Parathyroid adenoma (tissue), 2 donors: ENCODE measurements at regions not wholly inside any gene's neighbourhood (a gene's known extent, or its start where the extent isn't known, plus 50 kb on each side); places are given as distances from the start of the nearest gene placed in this dataset.

ENCODE experiments used
- H2AFZ ChIP-seq: fragments of 300-600 bp; sonication (generic); one replicate; pipeline ENCODE4 v1.7.0; 2017; ENCODE audit warnings: antibody characterized with exemption, mild to moderate bottlenecking
- H3K27ac ChIP-seq: fragments of 300-600 bp; sonication (generic); one replicate; pipeline ENCODE4 v1.7.0; 2017
- H3K27me3 ChIP-seq: fragments of 300-600 bp; sonication (generic); one replicate; pipeline ENCODE4 v1.7.0; 2017; ENCODE audit warnings: low read length; ENCODE audit not compliant: control insufficient read depth, insufficient read depth
- H3K36me3 ChIP-seq: fragments of 300-600 bp; sonication (generic); one replicate; pipeline ENCODE4 v1.7.0; 2017; ENCODE audit warnings: low read length; ENCODE audit not compliant: control insufficient read depth, insufficient read depth
- H3K4me1 ChIP-seq: fragments of 300-600 bp; sonication (generic); one replicate; pipeline ENCODE4 v1.7.0; 2017; ENCODE audit warnings: control low read depth
- H3K4me2 ChIP-seq: fragments of 300-600 bp; sonication (generic); one replicate; pipeline ENCODE4 v1.7.0; 2017; ENCODE audit warnings: low read length
- H3K4me3 ChIP-seq: fragments of 300-600 bp; sonication (generic); one replicate; pipeline ENCODE4 v1.7.0; 2017; ENCODE audit warnings: low read depth, low read length
- H3K79me2 ChIP-seq: fragments of 300-600 bp; sonication (generic); one replicate; pipeline ENCODE4 v1.7.0; 2017; ENCODE audit warnings: control low read depth
- H3K9ac ChIP-seq: fragments of 300-600 bp; sonication (generic); one replicate; pipeline ENCODE4 v1.7.0; 2017; ENCODE audit warnings: mild to moderate bottlenecking
- H3K9me3 ChIP-seq: fragments of 300-600 bp; sonication (generic); one replicate; pipeline ENCODE4 v1.7.0; 2017; ENCODE audit warnings: low read length; ENCODE audit not compliant: control insufficient read depth
- CTCF ChIP-seq: fragments of 300-600 bp; sonication (generic); IDR thresholded peaks from one replicate; pipeline ENCODE4 v1.7.0; 2017; ENCODE audit warnings: antibody characterized with exemption, mild to moderate bottlenecking
- donor health status: primary hyperparathyroidism.

- H3K27me3 ChIP-seq, result no peaks in the 10 kb centered on the region
- no peaks in the 10 kb centered on the region for H3K79me2 ChIP-seq
- no peaks in the 10 kb centered on the region for H3K36me3 ChIP-seq
- no peak overlapping the region for H3K9ac ChIP-seq
- TF ChIP-seq CTCF, result no peak
- no peak overlapping the region for H3K4me3 ChIP-seq
- no peak overlapping the region for H3K27ac ChIP-seq
- H3K4me2 ChIP-seq, result no peak overlapping the region
- no peaks in the 10 kb centered on the region for H3K4me1 ChIP-seq
- H3K9me3 ChIP-seq, result no peaks in the 10 kb centered on the region
- no peak overlapping the region for H2AFZ ChIP-seq
These were observed 333.3 kb downstream of the HAO1 start for GRCh38 chr20:7606941-7607340.

GRCh38 chr20:7608250-7608649, 332.0 kb downstream of the HAO1 start:
- H3K27me3 ChIP-seq, result no peaks in the 10 kb centered on the region
- H3K79me2 ChIP-seq, result no peaks in the 10 kb centered on the region
- H2AFZ ChIP-seq, result no peak overlapping the region
- no peaks in the 10 kb centered on the region for H3K9me3 ChIP-seq
- H3K36me3 ChIP-seq, result no peaks in the 10 kb centered on the region
- no peak overlapping the region for H3K27ac ChIP-seq
- no peak overlapping the region for H3K9ac ChIP-seq
- H3K4me3 ChIP-seq, result no peak overlapping the region
- no peak for TF ChIP-seq CTCF
- H3K4me1 ChIP-seq, result no peaks in the 10 kb centered on the region
- no peak overlapping the region for H3K4me2 ChIP-seq

- no peak for TF ChIP-seq CTCF
These were observed 331.0 kb downstream of the HAO1 start for GRCh38 chr20:7609251-7609650.

GRCh38 chr20:7610681-7611080, 329.6 kb downstream of the HAO1 start:
- H3K27ac ChIP-seq, result no peak overlapping the region
- no peak overlapping the region for H3K9ac ChIP-seq
- no peak overlapping the region for H2AFZ ChIP-seq
- no peak overlapping the region for H3K4me3 ChIP-seq
- TF ChIP-seq CTCF, result no peak
- H3K4me2 ChIP-seq, result no peak overlapping the region
- no peaks in the 10 kb centered on the region for H3K9me3 ChIP-seq
- H3K36me3 ChIP-seq, result no peaks in the 10 kb centered on the region
- H3K79me2 ChIP-seq, result no peaks in the 10 kb centered on the region
- H3K4me1 ChIP-seq, result no peaks in the 10 kb centered on the region
- no peaks in the 10 kb centered on the region for H3K27me3 ChIP-seq

More at GRCh38 chr20:7609251-7609650, 331.0 kb downstream of the HAO1 start:
- Histone ChIP-seq H3K27me3 (no peaks in the 10 kb centered on the region), H3K79me2 (no peaks in the 10 kb centered on the region), H3K9me3 (no peaks in the 10 kb centered on the region), H3K4me3 (no peak overlapping the region), H3K9ac (no peak overlapping the region), H3K4me2 (no peak overlapping the region), H3K4me1 (no peaks in the 10 kb centered on the region), H3K36me3 (no peaks in the 10 kb centered on the region), H2AFZ (no peak overlapping the region), H3K27ac (no peak overlapping the region)

- no peak overlapping the region for H2AFZ ChIP-seq
- H3K79me2 ChIP-seq, result no peaks in the 10 kb centered on the region
- H3K9ac ChIP-seq, result no peak overlapping the region
These were observed 322.5 kb downstream of the HAO1 start for GRCh38 chr20:7617797-7618196.

More at GRCh38 chr20:7617797-7618196, 322.5 kb downstream of the HAO1 start:
- no peak overlapping the region for H3K4me2 ChIP-seq
- no peak for TF ChIP-seq CTCF
- no peak overlapping the region for H3K4me3 ChIP-seq
- H3K36me3 ChIP-seq, result no peaks in the 10 kb centered on the region
- H3K4me1 ChIP-seq, result no peaks in the 10 kb centered on the region
- H3K27ac ChIP-seq, result no peak overlapping the region
- H3K27me3 ChIP-seq, result no peaks in the 10 kb centered on the region
- H3K9me3 ChIP-seq, result no peaks in the 10 kb centered on the region
